ENCODE measurements at regions not wholly inside any gene's neighbourhood (a gene's known extent, or its start where the extent isn't known, plus 50 kb on each side); places are given as distances from the start of the nearest gene placed in this dataset.

GRCh38 chr19:29104605-29105241 is 108.2 kb downstream of the UQCRFS1 start:
- H3K4me3 Mint-ChIP-seq = no peak overlapping the region
- Histone ChIP-seq H3K36me3 (ENCODE audit: control insufficient read depth in 2 of 2, extremely low read depth in 1 of 2, insufficient read depth in 1 of 2, low read length in 1 of 2) (no peaks in the 10 kb centered on the region), H3K4me3 (ENCODE audit: control insufficient read depth in 1 of 2, extremely low read depth in 1 of 2, low read length in 1 of 2) (no peak overlapping the region), H3K27ac (ENCODE audit: low read length) (no peak overlapping the region), H3K27me3 (replicated peaks in 1 of 2; ENCODE audit: control insufficient read depth in 2 of 2, extremely low read depth in 1 of 2, insufficient read depth in 2 of 2, low read length in 1 of 2) (peaks cover 0 to 7% of the 10 kb centered on the region in 2 experiments), H3K9me3 (no peaks in the 10 kb centered on the region), H3K4me1 (ENCODE audit: control insufficient read depth in 1 of 2, extremely low read depth in 1 of 2, insufficient read depth in 2 of 2, low read length in 2 of 2) (no peaks in the 10 kb centered on the region)
- peaks cover 5 to 14% (median 7%) of the 10 kb centered on the region in 3 donors for H3K9me3 Mint-ChIP-seq
- no peaks in the 10 kb centered on the region for H3K36me3 Mint-ChIP-seq
- H3K27me3 Mint-ChIP-seq = peaks cover 4 to 7% of the 10 kb centered on the region in 2 donors
- DNase-seq = no peak
- no peak overlapping the region for H3K27ac Mint-ChIP-seq
- ChIA-PET POLR2A (no interaction called here), CTCF (no interaction called here)
- 94% methylated on average over 5 of the region's 10 CpGs for WGBS (ENCODE audit: insufficient coverage)
- no peaks in the 10 kb centered on the region for H3K4me1 Mint-ChIP-seq
- ATAC-seq (replicated peaks in 1 of 4) = no peak

DNA sequence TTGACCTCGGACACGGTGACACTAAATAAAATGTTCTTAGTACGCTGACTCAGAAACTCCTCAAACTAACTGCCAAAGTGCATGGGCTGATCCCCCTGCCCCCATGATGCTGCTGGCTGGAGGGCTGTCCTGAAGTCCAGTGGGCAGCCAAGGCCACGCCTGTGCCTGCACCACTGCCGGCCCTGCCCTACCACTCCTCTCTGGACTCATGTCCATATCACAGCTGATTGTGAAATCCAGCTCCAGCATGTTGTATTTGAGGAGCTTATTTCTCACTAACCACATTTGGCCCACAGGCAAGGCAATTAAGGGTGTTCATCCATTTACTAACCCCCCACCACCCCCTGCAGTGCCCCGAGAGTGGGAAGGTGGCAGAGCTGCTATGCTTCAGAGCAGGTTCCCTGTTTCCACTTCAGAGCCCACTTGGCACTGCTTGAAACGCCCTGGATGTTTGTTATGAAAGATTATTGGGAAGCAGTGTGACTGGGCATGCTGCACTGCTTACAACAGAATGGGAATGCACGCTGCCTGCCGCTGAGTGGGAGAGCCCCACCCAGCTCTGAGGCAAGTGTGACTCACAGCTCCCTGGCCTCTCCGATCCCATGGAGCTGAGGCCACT is 114.0 kb downstream of the UQCRFS1 start:
- Histone ChIP-seq H3K4me1 (ENCODE audit: control insufficient read depth in 1 of 2, extremely low read depth in 1 of 2, insufficient read depth in 2 of 2, low read length in 2 of 2) (no peaks in the 10 kb centered on the region), H3K27ac (ENCODE audit: low read length) (no peak overlapping the region), H3K27me3 (replicated peaks in 1 of 2; ENCODE audit: control insufficient read depth in 2 of 2, extremely low read depth in 1 of 2, insufficient read depth in 2 of 2, low read length in 1 of 2) (peaks cover 0 to 8% of the 10 kb centered on the region in 2 experiments), H3K4me3 (ENCODE audit: control insufficient read depth in 1 of 2, extremely low read depth in 1 of 2, low read length in 1 of 2) (no peak overlapping the region), H3K9me3 (no peaks in the 10 kb centered on the region), H3K36me3 (ENCODE audit: control insufficient read depth in 2 of 2, extremely low read depth in 1 of 2, insufficient read depth in 1 of 2, low read length in 1 of 2) (no peaks in the 10 kb centered on the region)
- Mint-ChIP-seq H3K9me3 (peaks cover 7 to 9% (median 7%) of the 10 kb centered on the region in 3 donors), H3K36me3 (no peaks in the 10 kb centered on the region), H3K4me3 (no peak overlapping the region), H3K4me1 (no peaks in the 10 kb centered on the region), H3K27ac (no peak overlapping the region), H3K27me3 (peaks cover 4 to 8% of the 10 kb centered on the region in 2 donors)
- no peak for ATAC-seq (replicated peaks in 1 of 4)
- DNase-seq = no peak
- POLR2A ChIA-PET = no interaction called here
- CTCF ChIA-PET = no interaction called here
- 70% methylated on average over 7 of the region's 10 CpGs for WGBS (ENCODE audit: insufficient coverage)

DNA sequence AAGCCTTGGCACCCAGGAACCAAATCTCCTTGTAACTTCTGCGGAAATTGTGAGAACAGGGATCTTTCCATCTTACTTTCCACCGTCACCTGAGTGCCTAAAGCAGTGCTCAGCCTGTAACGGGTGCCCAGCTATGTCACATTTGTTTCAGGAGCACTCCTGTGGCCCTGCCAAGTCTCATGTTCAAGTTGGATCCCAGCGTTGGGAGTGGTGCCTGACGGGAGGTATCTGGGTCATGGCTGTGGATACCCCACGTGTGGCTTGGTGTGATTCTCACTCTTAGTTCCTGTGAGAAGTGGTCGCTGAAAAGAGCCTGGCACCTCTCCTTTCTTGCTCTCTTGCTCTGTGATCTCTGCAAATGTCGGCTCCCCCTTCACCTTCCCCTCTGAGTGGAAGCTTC is 114.9 kb downstream of the UQCRFS1 start:
- DNase-seq (no peak), ATAC-seq (replicated peaks in 1 of 4) (no peak)
- H3K4me3 ChIP-seq (ENCODE audit: control insufficient read depth in 1 of 2, extremely low read depth in 1 of 2, low read length in 1 of 2) = no peak overlapping the region
- no peaks in the 10 kb centered on the region for H3K36me3 ChIP-seq (ENCODE audit: control insufficient read depth in 2 of 2, extremely low read depth in 1 of 2, insufficient read depth in 1 of 2, low read length in 1 of 2)
- H3K9me3 ChIP-seq = no peaks in the 10 kb centered on the region
- H3K4me1 Mint-ChIP-seq = no peaks in the 10 kb centered on the region
- H3K27me3 ChIP-seq (replicated peaks in 1 of 2; ENCODE audit: control insufficient read depth in 2 of 2, extremely low read depth in 1 of 2, insufficient read depth in 2 of 2, low read length in 1 of 2) = peaks cover 0 to 8% of the 10 kb centered on the region in 2 experiments
- H3K36me3 Mint-ChIP-seq = no peaks in the 10 kb centered on the region
- peaks cover 4 to 8% of the 10 kb centered on the region in 2 donors for H3K27me3 Mint-ChIP-seq
- H3K27ac ChIP-seq (ENCODE audit: low read length) = no peak overlapping the region
- H3K9me3 Mint-ChIP-seq = peaks cover 7 to 9% (median 7%) of the 10 kb centered on the region in 3 donors
- no peaks in the 10 kb centered on the region for H3K4me1 ChIP-seq (ENCODE audit: control insufficient read depth in 1 of 2, extremely low read depth in 1 of 2, insufficient read depth in 2 of 2, low read length in 2 of 2)
- 69% methylated on average over 7 of the region's 8 CpGs for WGBS (ENCODE audit: insufficient coverage)
- CTCF ChIA-PET = no interaction called here
- POLR2A ChIA-PET = no interaction called here
- no peak overlapping the region for H3K4me3 Mint-ChIP-seq
- H3K27ac Mint-ChIP-seq = no peak overlapping the region

GRCh38 chr19:29096896-29097295 is 116.1 kb downstream of the UQCRFS1 start:
- H3K4me1 Mint-ChIP-seq = no peaks in the 10 kb centered on the region
- H3K9me3 Mint-ChIP-seq = peaks cover 4 to 7% (median 5%) of the 10 kb centered on the region in 3 donors
- DNase-seq (no peak), ATAC-seq (replicated peaks in 1 of 4) (no peak)
- H3K4me3 Mint-ChIP-seq = no peak overlapping the region
- no peak overlapping the region for H3K4me3 ChIP-seq (ENCODE audit: control insufficient read depth in 1 of 2, extremely low read depth in 1 of 2, low read length in 1 of 2)
- H3K27ac ChIP-seq (ENCODE audit: low read length) = no peak overlapping the region
- 33% methylated on average over 1 of the region's 2 CpGs for WGBS (ENCODE audit: insufficient coverage)
- ChIA-PET POLR2A (no interaction called here), CTCF (no interaction called here)
- H3K27me3 Mint-ChIP-seq = peaks cover 4 to 8% of the 10 kb centered on the region in 2 donors
- H3K27me3 ChIP-seq (replicated peaks in 1 of 2; ENCODE audit: control insufficient read depth in 2 of 2, extremely low read depth in 1 of 2, insufficient read depth in 2 of 2, low read length in 1 of 2) = peaks cover 0 to 8% of the 10 kb centered on the region in 2 experiments
- H3K27ac Mint-ChIP-seq = no peak overlapping the region
- H3K36me3 Mint-ChIP-seq = no peaks in the 10 kb centered on the region
- no peaks in the 10 kb centered on the region for H3K4me1 ChIP-seq (ENCODE audit: control insufficient read depth in 1 of 2, extremely low read depth in 1 of 2, insufficient read depth in 2 of 2, low read length in 2 of 2)
- H3K9me3 ChIP-seq = no peaks in the 10 kb centered on the region
- no peaks in the 10 kb centered on the region for H3K36me3 ChIP-seq (ENCODE audit: control insufficient read depth in 2 of 2, extremely low read depth in 1 of 2, insufficient read depth in 1 of 2, low read length in 1 of 2)

DNA sequence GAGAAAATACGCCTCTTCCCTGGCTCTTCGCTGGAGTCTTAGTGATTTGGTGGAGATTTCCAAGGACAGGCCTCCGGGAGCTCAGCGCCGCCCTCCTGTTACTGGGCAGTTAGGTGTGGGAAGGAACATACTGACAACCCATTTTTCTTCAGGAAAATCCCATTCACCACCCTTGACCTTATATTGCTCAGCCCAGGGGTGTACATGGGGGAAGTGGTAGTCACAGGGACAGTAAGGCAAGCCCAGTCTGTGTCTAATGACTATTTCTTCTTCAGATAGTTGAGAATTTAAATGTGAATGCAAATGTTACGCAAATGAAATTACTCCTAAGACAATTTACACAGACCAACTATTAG is 119.4 kb downstream of the UQCRFS1 start:
- Mint-ChIP-seq H3K27me3 (no peaks in the 10 kb centered on the region), H3K4me3 (no peak overlapping the region), H3K27ac (no peak overlapping the region), H3K36me3 (no peaks in the 10 kb centered on the region), H3K9me3 (no peaks in the 10 kb centered on the region), H3K4me1 (no peaks in the 10 kb centered on the region)
- Histone ChIP-seq H3K27me3 (replicated peaks in 1 of 2; ENCODE audit: control insufficient read depth in 2 of 2, extremely low read depth in 1 of 2, insufficient read depth in 2 of 2, low read length in 1 of 2) (no peaks in the 10 kb centered on the region), H3K36me3 (ENCODE audit: control insufficient read depth in 2 of 2, extremely low read depth in 1 of 2, insufficient read depth in 1 of 2, low read length in 1 of 2) (no peaks in the 10 kb centered on the region), H3K4me3 (ENCODE audit: control insufficient read depth in 1 of 2, extremely low read depth in 1 of 2, low read length in 1 of 2) (no peak overlapping the region), H3K27ac (ENCODE audit: low read length) (no peak overlapping the region), H3K4me1 (ENCODE audit: control insufficient read depth in 1 of 2, extremely low read depth in 1 of 2, insufficient read depth in 2 of 2, low read length in 2 of 2) (no peaks in the 10 kb centered on the region), H3K9me3 (no peaks in the 10 kb centered on the region)
- no peak for DNase-seq
- no peak for ATAC-seq (replicated peaks in 1 of 4)
- ChIA-PET POLR2A (no interaction called here), CTCF (no interaction called here)
- no CpG with 5 or more reads among the region's 6 CpGs for WGBS (ENCODE audit: insufficient coverage)

DNA sequence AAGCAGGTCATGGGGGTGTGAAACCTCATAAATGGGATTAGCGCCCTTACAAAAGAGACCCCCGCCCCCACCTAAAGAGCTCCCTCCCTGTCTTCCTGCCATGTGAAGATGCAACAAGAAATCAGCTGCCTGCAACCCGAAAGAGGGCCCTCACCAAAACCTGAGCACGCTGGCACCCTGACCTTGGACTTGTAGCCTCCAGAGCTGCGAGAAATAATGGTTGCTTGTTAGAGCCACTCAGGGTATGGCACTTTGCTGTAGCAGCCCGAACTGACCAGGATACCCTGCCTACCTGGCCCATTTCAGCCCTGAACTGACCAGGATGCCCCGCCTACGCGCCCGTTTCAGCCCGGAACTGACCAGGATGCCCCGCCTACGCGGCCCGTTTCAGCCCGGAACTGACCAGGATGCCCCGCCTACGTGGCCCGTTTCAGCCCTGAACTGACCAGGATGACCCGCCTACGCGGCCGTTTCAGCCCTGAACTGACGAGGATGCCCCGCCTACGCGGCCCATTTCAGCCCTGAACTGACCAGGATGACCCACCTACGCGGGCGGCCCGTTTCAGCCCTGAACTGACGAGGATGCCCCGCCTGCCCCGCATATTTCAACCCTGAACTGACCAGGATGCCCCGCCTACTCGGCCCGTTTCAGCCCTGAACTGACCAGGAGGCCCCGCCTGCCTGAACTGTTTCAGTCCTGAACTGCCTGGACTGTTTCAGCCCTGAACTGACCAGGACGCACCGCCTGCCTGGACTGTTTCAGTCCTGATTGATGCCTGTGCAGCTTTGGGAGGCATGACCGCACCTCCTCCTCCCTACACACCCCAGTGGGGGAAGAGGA is 120.0 kb downstream of the UQCRFS1 start:
- ATAC-seq (replicated peaks in 1 of 4) (no peak), DNase-seq (no peak)
- 88% methylated on average over 35 of the region's 41 CpGs for WGBS (ENCODE audit: insufficient coverage)
- H3K4me1 Mint-ChIP-seq = no peaks in the 10 kb centered on the region
- H3K27me3 Mint-ChIP-seq = no peaks in the 10 kb centered on the region
- Histone ChIP-seq H3K4me3 (ENCODE audit: control insufficient read depth in 1 of 2, extremely low read depth in 1 of 2, low read length in 1 of 2) (no peak overlapping the region), H3K27ac (ENCODE audit: low read length) (no peak overlapping the region), H3K4me1 (ENCODE audit: control insufficient read depth in 1 of 2, extremely low read depth in 1 of 2, insufficient read depth in 2 of 2, low read length in 2 of 2) (no peaks in the 10 kb centered on the region), H3K9me3 (no peaks in the 10 kb centered on the region), H3K27me3 (replicated peaks in 1 of 2; ENCODE audit: control insufficient read depth in 2 of 2, extremely low read depth in 1 of 2, insufficient read depth in 2 of 2, low read length in 1 of 2) (no peaks in the 10 kb centered on the region), H3K36me3 (ENCODE audit: control insufficient read depth in 2 of 2, extremely low read depth in 1 of 2, insufficient read depth in 1 of 2, low read length in 1 of 2) (no peaks in the 10 kb centered on the region)
- H3K36me3 Mint-ChIP-seq = no peaks in the 10 kb centered on the region
- ChIA-PET POLR2A (no interaction called here), CTCF (interaction anchor here in 1 of 2 donors (0.5 kb wide), 1 partner anchor 1096 kb away, joined by 3 read pairs; no protein-coding TSS in a partner anchor)
- no peaks in the 10 kb centered on the region for H3K9me3 Mint-ChIP-seq
- peak overlapping the region in 1 of 3 donors; percentile 17 for H3K4me3 Mint-ChIP-seq
- H3K27ac Mint-ChIP-seq = no peak overlapping the region
